Chondrocyte (in vitro differentiated cells): ENCODE measurements at regions not wholly inside any gene's neighbourhood (a gene's known extent, or its start where the extent isn't known, plus 50 kb on each side); places are given as distances from the start of the nearest gene placed in this dataset.

Experiments used
- DNase-seq: peaks from one replicate; pipeline ENCODE4 v3.0.0; 2021; ENCODE audit warnings: mixed read lengths, low spot score
- H3K27ac Mint-ChIP-seq: one replicate; pipeline ENCODE4 v1.8.0; 2021; ENCODE audit warnings: mild to moderate bottlenecking, moderate library complexity, mixed read lengths; ENCODE audit not compliant: unreplicated experiment
- H3K27me3 Mint-ChIP-seq: 2 replicates; pipeline ENCODE4 v1.8.0; 2021; ENCODE audit warnings: low read depth, mixed read lengths
- H3K36me3 Mint-ChIP-seq: 2 replicates; pipeline ENCODE4 v1.8.0; 2021; ENCODE audit warnings: low read depth, mixed read lengths
- H3K4me1 Mint-ChIP-seq: 2 replicates; pipeline ENCODE4 v1.8.0; 2021; ENCODE audit warnings: low read depth, mild to moderate bottlenecking, mixed read lengths
- H3K4me3 Mint-ChIP-seq: one replicate; pipeline ENCODE4 v1.8.0; 2021; ENCODE audit warnings: mild to moderate bottlenecking, moderate library complexity, mixed read lengths; ENCODE audit not compliant: unreplicated experiment
- H3K9me3 Mint-ChIP-seq: 2 replicates; pipeline ENCODE4 v1.8.0; 2021; ENCODE audit warnings: low read depth, mixed read lengths
- CTCF ChIP-seq: fragments of 200-600 bp; sonication (generic); IDR thresholded peaks from 2 replicates; pipeline ENCODE4 v1.5.0; 2021; ENCODE audit warnings: antibody characterized with exemption, mild to moderate bottlenecking, moderate library complexity

- no peaks in the 10 kb centered on the region for H3K4me1 Mint-ChIP-seq
- no peak for TF ChIP-seq CTCF
These were observed 175.6 kb downstream of the MFSD1 start for GRCh38 chr3:158977497-158977896.

GRCh38 chr3:158983216-158984099, 181.6 kb downstream of the MFSD1 start:
- peaks cover 8% of the 10 kb centered on the region for H3K27me3 Mint-ChIP-seq
- H3K4me3 Mint-ChIP-seq = no peak overlapping the region
- peaks cover 20% of the 10 kb centered on the region for H3K9me3 Mint-ChIP-seq
- no peak for TF ChIP-seq CTCF
- H3K36me3 Mint-ChIP-seq = no peaks in the 10 kb centered on the region
- H3K27ac Mint-ChIP-seq = no peak overlapping the region
- H3K4me1 Mint-ChIP-seq = no peaks in the 10 kb centered on the region
- DNase-seq = no peak

More at GRCh38 chr3:158977497-158977896, 175.6 kb downstream of the MFSD1 start:
- H3K27me3 Mint-ChIP-seq = peaks cover 8% of the 10 kb centered on the region
- no peak for DNase-seq
- no peak overlapping the region for H3K4me3 Mint-ChIP-seq
- no peaks in the 10 kb centered on the region for H3K36me3 Mint-ChIP-seq
- no peak overlapping the region for H3K27ac Mint-ChIP-seq
- peaks cover 4% of the 10 kb centered on the region for H3K9me3 Mint-ChIP-seq

- Mint-ChIP-seq H3K9me3 (peaks cover 18% of the 10 kb centered on the region), H3K4me3 (no peak overlapping the region), H3K27ac (no peak overlapping the region), H3K4me1 (no peaks in the 10 kb centered on the region), H3K36me3 (no peaks in the 10 kb centered on the region), H3K27me3 (peaks cover 22% of the 10 kb centered on the region)
- DNase-seq = no peak
- no peak for TF ChIP-seq CTCF
These were observed 189.4 kb downstream of the MFSD1 start for GRCh38 chr3:158991146-158991705.

- H3K4me1 Mint-ChIP-seq = no peaks in the 10 kb centered on the region
- no peak for TF ChIP-seq CTCF
- H3K36me3 Mint-ChIP-seq = no peaks in the 10 kb centered on the region
- no peak overlapping the region for H3K4me3 Mint-ChIP-seq
- no peak overlapping the region for H3K27ac Mint-ChIP-seq
- DNase-seq = no peak
- H3K9me3 Mint-ChIP-seq = peaks cover 7% of the 10 kb centered on the region
- H3K27me3 Mint-ChIP-seq = peaks cover 25% of the 10 kb centered on the region
These were observed 190.6 kb downstream of the MFSD1 start for GRCh38 chr3:158992463-158992862.

GRCh38 chr3:158994386-158994785, 192.5 kb downstream of the MFSD1 start:
- Mint-ChIP-seq H3K9me3 (peaks cover 5% of the 10 kb centered on the region), H3K4me1 (no peaks in the 10 kb centered on the region), H3K36me3 (no peaks in the 10 kb centered on the region), H3K27ac (no peak overlapping the region), H3K4me3 (no peak overlapping the region), H3K27me3 (peaks cover 16% of the 10 kb centered on the region)
- no peak for DNase-seq
- no peak for TF ChIP-seq CTCF
